ENCODE measurements at regions not wholly inside any gene's neighbourhood (a gene's known extent, or its start where the extent isn't known, plus 50 kb on each side); places are given as distances from the start of the nearest gene placed in this dataset.
A peak's percentile ranks its signal among the peaks of the same experiment; 100 is the strongest.

GRCh38 chr5:176740131-176740701, 70.1 kb upstream of the UNC5A start:
- peaks cover 98% of the 10 kb centered on the region for H3K27me3 Mint-ChIP-seq
- H3K9me3 Mint-ChIP-seq = no peaks in the 10 kb centered on the region
- peaks cover 26% of the 10 kb centered on the region for H3K4me1 Mint-ChIP-seq
- H3K27ac Mint-ChIP-seq = no peak overlapping the region
- H3K4me3 Mint-ChIP-seq = no peak overlapping the region
- ATAC-seq = no peak
- DNase-seq = peak in 1 of 2 donors; percentile 4

GRCh38 chr5:176740702-176741496, 69.5 kb upstream of the UNC5A start:
- Mint-ChIP-seq H3K27me3 (peaks cover 98% of the 10 kb centered on the region), H3K9me3 (no peaks in the 10 kb centered on the region), H3K4me3 (no peak overlapping the region), H3K27ac (no peak overlapping the region), H3K4me1 (peaks cover 33% of the 10 kb centered on the region)
- ATAC-seq = no peak
- DNase-seq = peak in 1 of 2 donors; percentile 5

- H3K27ac Mint-ChIP-seq = no peak overlapping the region
- no peaks in the 10 kb centered on the region for H3K9me3 Mint-ChIP-seq
- peaks cover 98% of the 10 kb centered on the region for H3K27me3 Mint-ChIP-seq
- no peak overlapping the region for H3K4me3 Mint-ChIP-seq
- ATAC-seq (no peak), DNase-seq (peak in 1 of 2 donors; percentile 7)
- peaks cover 39% of the 10 kb centered on the region for H3K4me1 Mint-ChIP-seq
Measured at GRCh38 chr5:176741561-176742211, 68.7 kb upstream of the UNC5A start.

- no peak overlapping the region for H3K4me3 Mint-ChIP-seq
Measured at GRCh38 chr5:176742246-176743105, 67.9 kb upstream of the UNC5A start.

GRCh38 chr5:176743136-176743861, 67.1 kb upstream of the UNC5A start:
- Mint-ChIP-seq H3K27ac (no peak overlapping the region), H3K27me3 (peaks cover 100% of the 10 kb centered on the region), H3K4me1 (peaks cover 39% of the 10 kb centered on the region), H3K9me3 (no peaks in the 10 kb centered on the region), H3K4me3 (peak overlapping the region; percentile 3 to 49)
- ATAC-seq = peak; percentile 44
- DNase-seq = no peak

More at GRCh38 chr5:176742246-176743105, 67.9 kb upstream of the UNC5A start:
- Mint-ChIP-seq H3K4me1 (peaks cover 39% of the 10 kb centered on the region), H3K9me3 (no peaks in the 10 kb centered on the region), H3K27me3 (peaks cover 98% of the 10 kb centered on the region), H3K27ac (no peak overlapping the region)
- ATAC-seq (no peak), DNase-seq (no peak)

GRCh38 chr5:176743868-176744583, 66.3 kb upstream of the UNC5A start:
- Mint-ChIP-seq H3K4me1 (peaks cover 39% of the 10 kb centered on the region), H3K4me3 (peak overlapping the region; percentile 3 to 49), H3K9me3 (no peaks in the 10 kb centered on the region), H3K27ac (peak overlapping the region in 1 of 2 donors; percentile 1), H3K27me3 (peaks cover 100% of the 10 kb centered on the region)
- ATAC-seq (no peak), DNase-seq (no peak)

- H3K9me3 Mint-ChIP-seq = no peaks in the 10 kb centered on the region
- no peak overlapping the region for H3K4me3 Mint-ChIP-seq
- no peak overlapping the region for H3K27ac Mint-ChIP-seq
- no peak for DNase-seq
- peaks cover 100% of the 10 kb centered on the region for H3K27me3 Mint-ChIP-seq
- no peak for ATAC-seq
- peaks cover 34% of the 10 kb centered on the region for H3K4me1 Mint-ChIP-seq
Measured at GRCh38 chr5:176744584-176744965, 65.8 kb upstream of the UNC5A start.

- no peak overlapping the region for H3K4me3 Mint-ChIP-seq
- no peaks in the 10 kb centered on the region for H3K9me3 Mint-ChIP-seq
- DNase-seq (no peak), ATAC-seq (no peak)
- no peak overlapping the region for H3K27ac Mint-ChIP-seq
- H3K4me1 Mint-ChIP-seq = peaks cover 24% of the 10 kb centered on the region
- H3K27me3 Mint-ChIP-seq = peaks cover 100% of the 10 kb centered on the region
Measured at GRCh38 chr5:176747670-176748072, 62.7 kb upstream of the UNC5A start.

GRCh38 chr5:176748073-176748966, 62.0 kb upstream of the UNC5A start:
- ATAC-seq (no peak), DNase-seq (no peak)
- Mint-ChIP-seq H3K4me1 (peaks cover 24% of the 10 kb centered on the region), H3K27me3 (peaks cover 93% of the 10 kb centered on the region), H3K4me3 (no peak overlapping the region), H3K9me3 (no peaks in the 10 kb centered on the region), H3K27ac (no peak overlapping the region)

GRCh38 chr5:176748967-176749935, 61.1 kb upstream of the UNC5A start:
- no peak for ATAC-seq
- DNase-seq = no peak
- H3K27ac Mint-ChIP-seq = no peak overlapping the region
- H3K27me3 Mint-ChIP-seq = peaks cover 89% of the 10 kb centered on the region
- peaks cover 4 to 6% of the 10 kb centered on the region in 2 donors for H3K9me3 Mint-ChIP-seq
- peaks cover 16% of the 10 kb centered on the region for H3K4me1 Mint-ChIP-seq
- no peak overlapping the region for H3K4me3 Mint-ChIP-seq

GRCh38 chr5:176750144-176750543, 60.2 kb upstream of the UNC5A start:
- Mint-ChIP-seq H3K9me3 (peaks cover 4 to 11% of the 10 kb centered on the region in 2 donors), H3K27ac (no peak overlapping the region), H3K27me3 (peaks cover 89% of the 10 kb centered on the region), H3K4me3 (no peak overlapping the region), H3K4me1 (peaks cover 13% of the 10 kb centered on the region)
- DNase-seq = no peak
- ATAC-seq = no peak

- no peak for ATAC-seq
- H3K4me3 Mint-ChIP-seq = no peak overlapping the region
- no peak overlapping the region for H3K27ac Mint-ChIP-seq
- DNase-seq = no peak
- H3K9me3 Mint-ChIP-seq = peaks cover 9 to 11% of the 10 kb centered on the region in 2 donors
- peaks cover 72% of the 10 kb centered on the region for H3K27me3 Mint-ChIP-seq
- H3K4me1 Mint-ChIP-seq = no peaks in the 10 kb centered on the region
Measured at GRCh38 chr5:176754376-176754973, 55.9 kb upstream of the UNC5A start.

Data from stimulated activated naive CD8-positive, alpha-beta T cell treated with anti-CD3 and anti-CD28 coated beads, Interleukin-15, amount 100 ng/mL, for 72 hours (primary cell).